Large intestine (tissue), 3 donors: ENCODE measurements at regions not wholly inside any gene's neighbourhood (a gene's known extent, or its start where the extent isn't known, plus 50 kb on each side); places are given as distances from the start of the nearest gene placed in this dataset.
"Not testable (repeated sequence)": the region's sequence is repeated elsewhere in the genome, so short reads cannot be mapped to it uniquely, and the experiment has no call there.

ENCODE experiments used
- DNase-seq, 2 donors: peaks; one replicate each; pipeline versions ENCODE4 v3.0.0 to v3.0.0-alpha.2; 2013
- H3K27ac ChIP-seq: one replicate; pipeline ENCODE4 v1.5.1; 2013; ENCODE audit warnings: low read length
- H3K27me3 ChIP-seq: 2 replicates; pipeline ENCODE4 v1.6.1; 2013; ENCODE audit warnings: low read length; ENCODE audit not compliant: control insufficient read depth, insufficient read depth
- H3K36me3 ChIP-seq: 2 replicates; pipeline ENCODE4 v1.6.1; 2013; ENCODE audit warnings: low read length; ENCODE audit not compliant: control insufficient read depth, insufficient read depth
- H3K4me1 ChIP-seq: one replicate; pipeline ENCODE4 v1.6.1; 2013; ENCODE audit warnings: low read length; ENCODE audit not compliant: control insufficient read depth, insufficient read depth
- H3K4me3 ChIP-seq: one replicate; pipeline ENCODE4 v1.5.1; 2013; ENCODE audit warnings: low read length
- H3K9me3 ChIP-seq: one replicate; pipeline ENCODE4 v1.6.1; 2013; ENCODE audit warnings: mild to moderate bottlenecking, low read depth, low read length, moderate library complexity; ENCODE audit not compliant: control insufficient read depth
- WGBS: methylation state at CpG from one replicate; pipeline ENCODE4 v1.1.5; 2013; ENCODE audit warnings: low lambda C conversion rate; ENCODE audit not compliant: insufficient coverage; 5-methylcytosine and 5-hydroxymethylcytosine counted together

GRCh38 chr2:224121406-224122067 is 82.5 kb upstream of the SERPINE2 start:
- WGBS, result no CpG with 5 or more reads among the region's 4 CpGs

GRCh38 chr2:224120986-224121385 is 81.9 kb upstream of the SERPINE2 start:
- H3K4me1 ChIP-seq, result no peaks in the 10 kb centered on the region
- peaks cover 2% of the 10 kb centered on the region for H3K27me3 ChIP-seq
- H3K36me3 ChIP-seq, result no peaks in the 10 kb centered on the region
- no peaks in the 10 kb centered on the region for H3K9me3 ChIP-seq
- no peak for DNase-seq
- H3K4me3 ChIP-seq, result no peak overlapping the region
- H3K27ac ChIP-seq, result no peak overlapping the region
- WGBS, result 88% methylated on average over 1 of the region's 1 CpG

More at GRCh38 chr2:224121406-224122067, 82.5 kb upstream of the SERPINE2 start:
- Histone ChIP-seq H3K4me1 (no peaks in the 10 kb centered on the region), H3K9me3 (no peaks in the 10 kb centered on the region), H3K27me3 (peaks cover 2% of the 10 kb centered on the region), H3K27ac (no peak overlapping the region), H3K4me3 (no peak overlapping the region), H3K36me3 (no peaks in the 10 kb centered on the region)
- no peak for DNase-seq

- H3K4me1 ChIP-seq, H3K4me3 ChIP-seq, H3K27ac ChIP-seq, H3K36me3 ChIP-seq, DNase-seq, H3K27me3 ChIP-seq, H3K9me3 ChIP-seq: not testable (repeated sequence)
- no CpG with 5 or more reads among the region's 1 CpG for WGBS
Observed at GRCh38 chr2:224119846-224120245, 80.8 kb upstream of the SERPINE2 start.

GRCh38 chr2:224114428-224114827 is 75.3 kb upstream of the SERPINE2 start:
- H3K27ac ChIP-seq, result no peak overlapping the region
- H3K9me3 ChIP-seq, result no peaks in the 10 kb centered on the region
- DNase-seq, result no peak
- H3K4me1 ChIP-seq, result no peaks in the 10 kb centered on the region
- no peak overlapping the region for H3K4me3 ChIP-seq
- H3K36me3 ChIP-seq, result no peaks in the 10 kb centered on the region
- H3K27me3 ChIP-seq, result no peaks in the 10 kb centered on the region
- no CpG with 5 or more reads among the region's 2 CpGs for WGBS

GRCh38 chr2:224113930-224114329 is 74.8 kb upstream of the SERPINE2 start:
- H3K27me3 ChIP-seq, H3K4me3 ChIP-seq, H3K36me3 ChIP-seq, DNase-seq, H3K9me3 ChIP-seq, H3K27ac ChIP-seq, H3K4me1 ChIP-seq: not testable (repeated sequence)
- WGBS, result no CpG with 5 or more reads among the region's 1 CpG

GRCh38 chr2:224111576-224111975 is 72.5 kb upstream of the SERPINE2 start:
- no peak for DNase-seq
- H3K27ac ChIP-seq, result no peak overlapping the region
- no peak overlapping the region for H3K4me3 ChIP-seq
- no CpG with 5 or more reads among the region's 2 CpGs for WGBS
- no peaks in the 10 kb centered on the region for H3K27me3 ChIP-seq
- no peaks in the 10 kb centered on the region for H3K9me3 ChIP-seq
- no peaks in the 10 kb centered on the region for H3K36me3 ChIP-seq
- H3K4me1 ChIP-seq, result no peaks in the 10 kb centered on the region

GRCh38 chr2:224110811-224111210 is 71.7 kb upstream of the SERPINE2 start:
- 86% methylated on average over 2 of the region's 6 CpGs for WGBS
- H3K4me3 ChIP-seq, result no peak overlapping the region

GRCh38 chr2:224109751-224110150 is 70.7 kb upstream of the SERPINE2 start:
- no CpG with 5 or more reads among the region's 6 CpGs for WGBS
- Histone ChIP-seq H3K9me3 (no peaks in the 10 kb centered on the region), H3K4me3 (no peak overlapping the region), H3K27ac (no peak overlapping the region), H3K36me3 (no peaks in the 10 kb centered on the region), H3K27me3 (no peaks in the 10 kb centered on the region), H3K4me1 (no peaks in the 10 kb centered on the region)
- no peak for DNase-seq

More at GRCh38 chr2:224110811-224111210, 71.7 kb upstream of the SERPINE2 start:
- no peaks in the 10 kb centered on the region for H3K27me3 ChIP-seq
- no peaks in the 10 kb centered on the region for H3K9me3 ChIP-seq
- DNase-seq, result no peak
- H3K27ac ChIP-seq, result no peak overlapping the region
- H3K36me3 ChIP-seq, result no peaks in the 10 kb centered on the region
- H3K4me1 ChIP-seq, result no peaks in the 10 kb centered on the region

- no peak overlapping the region for H3K4me3 ChIP-seq
- H3K27ac ChIP-seq, result no peak overlapping the region
- no peaks in the 10 kb centered on the region for H3K4me1 ChIP-seq
- no peaks in the 10 kb centered on the region for H3K36me3 ChIP-seq
- H3K9me3 ChIP-seq, result no peaks in the 10 kb centered on the region
- H3K27me3 ChIP-seq, result no peaks in the 10 kb centered on the region
- DNase-seq, result no peak
- no CpG with 5 or more reads among the region's 2 CpGs for WGBS
Observed at GRCh38 chr2:224106794-224107193, 67.7 kb upstream of the SERPINE2 start.

- no peak for DNase-seq
- Histone ChIP-seq H3K27ac (no peak overlapping the region), H3K4me1 (no peaks in the 10 kb centered on the region), H3K36me3 (no peaks in the 10 kb centered on the region), H3K4me3 (no peak overlapping the region), H3K9me3 (no peaks in the 10 kb centered on the region), H3K27me3 (no peaks in the 10 kb centered on the region)
- no CpG with 5 or more reads among the region's 1 CpG for WGBS
Observed at GRCh38 chr2:224104668-224105386, 65.7 kb upstream of the SERPINE2 start.

GRCh38 chr2:224103651-224104050 is 64.6 kb upstream of the SERPINE2 start:
- no peak for DNase-seq
- Histone ChIP-seq H3K36me3 (no peaks in the 10 kb centered on the region), H3K27me3 (no peaks in the 10 kb centered on the region), H3K4me1 (no peaks in the 10 kb centered on the region), H3K9me3 (no peaks in the 10 kb centered on the region), H3K27ac (no peak overlapping the region), H3K4me3 (no peak overlapping the region)
- no CpG with 5 or more reads among the region's 5 CpGs for WGBS
